ENCODE measurements at regions not wholly inside any gene's neighbourhood (a gene's known extent, or its start where the extent isn't known, plus 50 kb on each side); places are given as distances from the start of the nearest gene placed in this dataset.

DNA sequence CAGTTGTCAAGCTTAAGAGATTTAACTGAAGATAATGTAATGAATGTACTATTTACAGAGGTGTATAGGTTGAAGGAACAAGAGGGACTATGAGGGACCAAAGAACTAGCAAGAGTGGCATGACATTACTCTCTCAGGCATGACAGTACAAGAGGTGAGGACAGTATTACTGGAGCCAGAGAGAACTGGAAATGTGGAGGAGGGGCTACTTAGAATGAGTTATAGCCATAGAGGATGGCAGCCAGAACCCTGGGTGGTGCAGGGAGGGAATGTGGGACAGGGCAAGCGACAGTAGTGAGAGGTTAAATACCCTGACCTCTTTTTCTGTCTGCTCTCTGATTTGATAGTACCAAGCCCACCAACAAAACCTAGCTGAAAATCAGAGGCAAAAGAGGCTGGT, 122.6 kb upstream of the UGP2 start:
- no peak for TF ChIP-seq NRF1 (conservative IDR thresholded peaks at IDR 0.05; ENCODE audit: low read depth, low read length)
- TF ChIP-seq JUND (IDR thresholded peaks at IDR 0.05; ENCODE audit: low read depth, low read length) = no peak
- no peak for TF ChIP-seq POLR2A (IDR thresholded peaks at IDR 0.05; ENCODE audit: low read depth, low read length)
- no peak for TF ChIP-seq EP300 (IDR thresholded peaks at IDR 0.05; ENCODE audit: borderline replicate concordance in 1 of 2, control insufficient read depth in 1 of 2, low read depth in 2 of 2, low read length in 2 of 2)

All from GM12878 (cell line).